HG03280 (cell line): ENCODE measurements at regions not wholly inside any gene's neighbourhood (a gene's known extent, or its start where the extent isn't known, plus 50 kb on each side); places are given as distances from the start of the nearest gene placed in this dataset.
A peak's percentile ranks its signal among the peaks of the same experiment; 100 is the strongest.

Experiments
- ATAC-seq: cut with Tn5 transposase; IDR thresholded peaks from one replicate; pipeline ENCODE4 v1.9.1; 2021; ENCODE audit warnings: mild to moderate bottlenecking, moderate library complexity; ENCODE audit not compliant: unreplicated experiment

DNA sequence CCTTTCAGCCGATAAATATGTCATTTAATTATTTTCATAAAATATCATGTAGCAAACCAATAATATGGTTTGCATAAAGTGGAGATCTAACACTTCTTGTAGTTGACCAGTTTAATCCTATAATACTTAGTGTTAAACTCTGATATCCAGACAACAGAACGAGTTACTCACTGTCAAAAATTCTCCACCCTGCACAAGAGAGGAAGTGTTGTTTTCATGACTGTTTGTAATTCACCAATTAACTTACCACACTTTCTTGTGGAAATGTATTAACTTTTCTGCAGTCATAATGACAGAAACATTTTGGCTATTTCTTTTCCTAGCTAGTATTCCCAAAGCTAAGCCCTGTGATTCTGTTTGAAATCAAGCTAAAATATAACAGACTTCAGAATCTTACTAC lies 555.3 kb upstream of the FTMT start:
- ATAC-seq, result no peak

DNA sequence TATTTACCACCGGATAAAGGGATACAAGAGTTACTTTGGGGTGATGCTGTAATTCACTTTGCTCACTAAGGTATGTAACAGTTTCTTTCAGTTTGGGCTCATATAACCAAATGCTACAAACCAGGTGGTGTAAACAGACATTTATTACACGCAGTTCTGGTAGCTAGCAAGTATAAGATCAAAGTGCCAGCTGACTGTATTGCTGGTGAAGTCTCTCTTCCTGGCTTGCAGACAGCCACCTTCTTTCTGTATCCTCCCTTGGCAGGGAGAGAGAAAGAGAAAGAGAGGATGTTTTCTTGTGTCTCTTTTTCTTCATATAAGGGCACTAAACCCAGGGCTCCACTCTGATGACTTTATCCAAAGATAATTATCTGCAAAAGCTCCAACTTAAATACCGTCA lies 552.5 kb upstream of the FTMT start:
- no peak for ATAC-seq

DNA sequence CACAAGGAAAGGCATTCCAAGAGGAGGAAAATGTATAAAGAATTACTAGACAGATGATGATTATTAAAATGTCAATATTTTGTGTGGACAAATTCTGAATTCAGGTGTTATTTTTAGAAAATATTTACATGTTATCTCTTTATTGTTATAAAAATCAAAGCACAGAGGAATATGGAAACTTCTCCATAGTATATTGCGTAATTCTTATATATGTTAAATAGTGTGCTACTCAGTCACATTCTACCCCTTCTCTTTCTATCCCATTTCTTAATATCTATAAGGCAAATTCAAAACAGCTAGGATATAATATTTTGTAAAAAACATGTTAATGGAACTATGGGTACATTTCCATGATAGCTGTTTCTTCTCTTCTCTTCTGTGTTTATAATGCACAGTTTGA lies 546.8 kb upstream of the FTMT start:
- no peak for ATAC-seq

DNA sequence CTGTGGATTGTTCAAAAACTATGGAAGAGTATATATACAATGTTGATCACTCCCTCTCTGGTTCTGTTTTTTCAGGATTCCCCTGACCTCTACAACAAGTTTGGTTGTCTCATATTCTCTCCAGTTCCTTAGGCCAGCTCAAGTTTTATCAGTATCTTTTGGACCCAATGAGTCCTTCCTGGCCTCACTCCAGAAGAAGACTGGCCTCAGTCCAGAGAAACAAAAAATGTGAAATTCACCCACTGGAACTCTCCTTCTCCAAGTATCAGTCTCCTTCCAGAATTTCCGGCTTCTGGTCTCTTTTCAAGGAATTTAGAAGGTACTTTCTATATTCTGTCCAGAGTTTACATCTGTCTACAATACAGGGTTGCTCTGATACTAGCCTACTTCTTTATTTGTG lies 537.8 kb upstream of the FTMT start:
- no peak for ATAC-seq

- no peak for ATAC-seq
These were observed 535.9 kb upstream of the FTMT start for GRCh38 chr5:121315786-121316185.

GRCh38 chr5:121319292-121319691 lies 532.4 kb upstream of the FTMT start:
- no peak for ATAC-seq

GRCh38 chr5:121325930-121326329 lies 525.8 kb upstream of the FTMT start:
- no peak for ATAC-seq

DNA sequence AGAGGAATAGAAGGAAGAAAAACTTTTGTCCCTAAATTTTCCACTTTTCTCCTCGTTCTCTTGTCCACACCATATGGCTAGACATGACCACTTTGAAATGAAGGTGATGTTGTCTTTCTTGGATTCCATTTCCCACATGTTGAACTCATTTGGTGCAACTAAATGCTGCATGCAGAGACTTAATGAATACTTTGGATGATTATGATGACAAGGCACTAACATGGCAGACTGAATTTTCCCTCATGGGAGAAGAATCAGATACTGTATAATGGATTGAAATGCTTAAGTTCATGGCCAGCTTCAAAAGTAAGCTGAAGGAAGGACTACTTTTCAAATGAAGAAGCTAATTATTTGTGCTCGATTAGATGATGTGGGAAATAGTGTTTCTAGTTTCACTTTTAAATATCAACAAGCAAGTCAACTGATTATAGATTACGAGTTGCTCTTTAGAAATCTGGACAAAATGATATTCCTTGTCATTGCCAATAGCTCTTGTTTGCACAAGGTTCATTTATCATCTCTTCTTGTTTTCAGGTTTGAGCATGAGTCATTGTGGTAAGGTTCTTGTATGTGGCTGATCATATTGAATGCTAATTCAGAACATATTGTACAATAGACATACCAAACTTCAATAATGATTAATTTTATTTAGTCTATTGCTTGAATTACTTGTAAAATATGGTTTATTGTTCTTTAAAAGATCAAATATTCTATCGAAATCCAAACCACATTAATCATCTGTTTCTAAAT lies 501.3 kb upstream of the FTMT start:
- no peak for ATAC-seq

- no peak for ATAC-seq
These were observed 485.2 kb upstream of the FTMT start for GRCh38 chr5:121366515-121366914.

GRCh38 chr5:121373371-121373770 lies 478.3 kb upstream of the FTMT start:
- ATAC-seq, result no peak

DNA sequence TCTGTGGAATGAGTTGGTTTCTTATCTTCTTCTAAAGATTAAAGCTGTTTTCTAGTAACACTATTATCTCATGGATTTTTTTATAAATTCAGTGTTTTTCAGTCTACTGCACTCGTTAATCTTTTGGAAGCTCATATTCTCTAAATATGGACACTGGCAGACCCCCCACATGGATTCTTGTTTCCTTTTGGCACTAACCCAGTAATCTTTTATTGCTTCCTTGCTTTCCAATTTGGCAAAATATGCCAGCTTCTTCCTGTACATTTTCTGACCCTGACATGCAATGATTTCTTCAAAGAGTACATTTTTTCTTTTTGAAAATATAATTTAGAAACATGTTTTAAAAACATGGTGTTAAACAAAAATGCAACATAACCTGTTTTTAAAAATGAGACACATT lies 474.2 kb upstream of the FTMT start:
- no peak for ATAC-seq

GRCh38 chr5:121378046-121378445 lies 473.6 kb upstream of the FTMT start:
- ATAC-seq, result no peak

GRCh38 chr5:121378559-121379359 lies 472.9 kb upstream of the FTMT start:
- ATAC-seq, result no peak

DNA sequence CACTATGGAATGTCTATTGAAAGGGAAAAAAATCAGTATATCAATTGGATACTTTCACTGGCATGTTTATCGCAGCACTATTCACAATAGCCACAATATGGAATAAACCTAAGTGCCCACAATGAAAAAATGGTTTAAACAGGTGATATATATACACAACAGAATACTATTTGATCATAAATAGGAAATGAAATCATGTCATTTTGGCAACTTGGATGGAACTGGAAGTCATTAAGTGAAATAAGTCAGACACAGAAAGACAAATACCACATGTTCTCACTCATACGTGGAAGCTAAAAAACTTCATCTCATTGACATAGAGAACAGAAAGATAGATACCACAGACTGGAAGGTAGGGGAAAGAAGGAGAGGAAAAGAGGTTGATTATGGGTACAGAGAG lies 471.6 kb upstream of the FTMT start:
- ATAC-seq, result no peak

GRCh38 chr5:121384359-121384758 lies 467.3 kb upstream of the FTMT start:
- no peak for ATAC-seq

- no peak for ATAC-seq
These were observed 465.3 kb upstream of the FTMT start for GRCh38 chr5:121386334-121386733.

DNA sequence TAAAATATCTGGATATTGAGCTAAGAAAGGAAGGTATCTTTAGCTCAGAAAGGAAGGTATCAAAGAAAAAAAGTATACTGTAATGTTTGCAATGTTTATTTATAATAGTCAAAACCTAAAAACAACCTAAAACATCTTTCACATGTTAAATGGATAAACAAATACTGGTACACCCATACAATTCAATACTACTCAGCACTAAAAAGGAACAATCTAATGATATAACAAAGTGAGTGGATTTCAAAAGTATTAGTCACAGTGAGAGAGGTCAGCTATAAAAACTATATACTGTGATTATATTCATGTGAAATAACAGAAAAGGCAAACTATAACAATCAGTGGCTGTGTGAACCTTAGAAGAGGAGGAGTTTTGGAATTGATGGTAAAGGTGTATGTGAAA lies 455.0 kb upstream of the FTMT start:
- no peak for ATAC-seq

GRCh38 chr5:121399879-121400278 lies 451.8 kb upstream of the FTMT start:
- peak; percentile 75 for ATAC-seq

- ATAC-seq, result peak; percentile 94
These were observed 442.9 kb upstream of the FTMT start for GRCh38 chr5:121408778-121409177.

GRCh38 chr5:121415270-121415669 lies 436.4 kb upstream of the FTMT start:
- no peak for ATAC-seq

DNA sequence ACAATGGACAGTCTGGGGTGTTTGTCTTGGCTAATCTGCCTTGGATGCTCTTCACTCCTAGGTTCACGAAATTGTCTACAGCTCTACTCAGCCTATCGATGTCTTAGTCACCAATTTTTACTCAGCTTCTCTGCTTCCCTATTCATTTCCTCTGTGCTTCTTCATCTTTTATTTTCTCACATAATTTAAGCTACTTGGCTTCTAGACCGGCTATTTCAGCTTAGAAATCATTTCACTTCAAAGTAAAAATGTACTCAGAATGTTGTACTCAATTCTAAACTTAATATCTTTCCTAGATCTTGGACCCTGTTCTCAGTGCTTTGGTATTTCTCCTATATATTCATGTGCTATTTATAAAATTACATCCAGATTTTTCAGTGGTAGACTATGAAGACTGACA lies 430.0 kb upstream of the FTMT start:
- no peak for ATAC-seq

GRCh38 chr5:121424976-121425375 lies 426.7 kb upstream of the FTMT start:
- no peak for ATAC-seq
